GM13977 (cell line): ENCODE measurements at regions not wholly inside any gene's neighbourhood (a gene's known extent, or its start where the extent isn't known, plus 50 kb on each side); places are given as distances from the start of the nearest gene placed in this dataset.

Source experiments
- DNase-seq: peaks from one replicate; pipeline ENCODE4 v3.0.0; 2012; ENCODE audit warnings: low spot score
- in situ Hi-C: fragments of 300-500 bp; cut with MboI; formaldehyde crosslinking; loops from one replicate; pipeline ENCODE4 v1.12.0; 2022; ENCODE audit warnings: low sequenced_read_pairs, low pct_unique_long_range_greater_than_20kb, mixed read lengths, inconsistent platforms; ENCODE audit not compliant: unreplicated experiment
- TF ChIP-seq, protein P1 (sequence below): IDR thresholded peaks from 2 replicates; pipeline ENCODE4 v1.5.1; 2012; ENCODE audit warnings: mild to moderate bottlenecking, control low read depth; ENCODE audit not compliant: insufficient read depth; ENCODE audit errors: extremely low read depth, missing control alignments

DNA sequence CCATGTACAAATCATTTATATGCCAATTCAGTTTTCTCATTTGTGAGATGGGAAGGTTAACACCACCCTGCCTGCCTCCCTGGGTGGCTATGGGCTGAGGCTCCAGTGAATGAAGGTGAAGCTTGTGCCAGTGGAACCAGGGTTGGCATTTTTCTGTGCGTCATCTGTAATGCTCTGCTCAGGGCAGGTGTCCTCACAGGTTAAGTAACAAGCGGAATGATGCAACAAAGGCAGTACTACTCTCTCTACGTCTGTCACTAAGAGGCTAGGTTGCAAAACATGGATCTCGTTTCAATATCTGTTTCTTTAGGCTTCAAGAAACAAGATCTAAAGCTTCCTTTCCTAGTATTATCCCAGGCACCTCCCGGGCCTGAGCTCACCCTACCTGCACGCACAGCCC, 67.0 kb upstream of the ZNF648 start:
- no peak for DNase-seq
- in situ Hi-C loops = no loop called here
- TF ChIP-seq, protein P1, sequence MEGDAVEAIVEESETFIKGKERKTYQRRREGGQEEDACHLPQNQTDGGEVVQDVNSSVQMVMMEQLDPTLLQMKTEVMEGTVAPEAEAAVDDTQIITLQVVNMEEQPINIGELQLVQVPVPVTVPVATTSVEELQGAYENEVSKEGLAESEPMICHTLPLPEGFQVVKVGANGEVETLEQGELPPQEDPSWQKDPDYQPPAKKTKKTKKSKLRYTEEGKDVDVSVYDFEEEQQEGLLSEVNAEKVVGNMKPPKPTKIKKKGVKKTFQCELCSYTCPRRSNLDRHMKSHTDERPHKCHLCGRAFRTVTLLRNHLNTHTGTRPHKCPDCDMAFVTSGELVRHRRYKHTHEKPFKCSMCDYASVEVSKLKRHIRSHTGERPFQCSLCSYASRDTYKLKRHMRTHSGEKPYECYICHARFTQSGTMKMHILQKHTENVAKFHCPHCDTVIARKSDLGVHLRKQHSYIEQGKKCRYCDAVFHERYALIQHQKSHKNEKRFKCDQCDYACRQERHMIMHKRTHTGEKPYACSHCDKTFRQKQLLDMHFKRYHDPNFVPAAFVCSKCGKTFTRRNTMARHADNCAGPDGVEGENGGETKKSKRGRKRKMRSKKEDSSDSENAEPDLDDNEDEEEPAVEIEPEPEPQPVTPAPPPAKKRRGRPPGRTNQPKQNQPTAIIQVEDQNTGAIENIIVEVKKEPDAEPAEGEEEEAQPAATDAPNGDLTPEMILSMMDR = no peak

DNA sequence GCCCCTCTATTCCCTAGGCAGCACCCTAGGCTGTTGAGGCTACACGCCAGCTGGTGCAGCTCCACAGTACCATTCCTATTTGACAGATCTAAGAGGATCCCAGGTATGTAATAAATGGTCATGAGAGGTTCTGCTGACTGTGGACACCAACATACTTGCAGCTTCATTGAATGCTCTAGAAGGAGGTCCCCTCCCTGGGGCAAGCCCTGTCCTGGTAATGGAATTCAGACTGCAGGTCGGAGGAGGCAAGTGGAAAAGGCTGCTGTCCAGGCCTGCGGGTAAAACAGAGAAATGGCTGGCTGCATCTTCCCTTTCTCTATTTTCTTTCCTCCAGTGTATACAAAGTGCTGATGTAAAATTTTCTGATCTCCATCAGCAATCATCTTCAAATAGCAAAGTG, 66.1 kb upstream of the ZNF648 start:
- DNase-seq = no peak
- TF ChIP-seq, protein P1 = no peak
- in situ Hi-C loops = no loop called here

DNA sequence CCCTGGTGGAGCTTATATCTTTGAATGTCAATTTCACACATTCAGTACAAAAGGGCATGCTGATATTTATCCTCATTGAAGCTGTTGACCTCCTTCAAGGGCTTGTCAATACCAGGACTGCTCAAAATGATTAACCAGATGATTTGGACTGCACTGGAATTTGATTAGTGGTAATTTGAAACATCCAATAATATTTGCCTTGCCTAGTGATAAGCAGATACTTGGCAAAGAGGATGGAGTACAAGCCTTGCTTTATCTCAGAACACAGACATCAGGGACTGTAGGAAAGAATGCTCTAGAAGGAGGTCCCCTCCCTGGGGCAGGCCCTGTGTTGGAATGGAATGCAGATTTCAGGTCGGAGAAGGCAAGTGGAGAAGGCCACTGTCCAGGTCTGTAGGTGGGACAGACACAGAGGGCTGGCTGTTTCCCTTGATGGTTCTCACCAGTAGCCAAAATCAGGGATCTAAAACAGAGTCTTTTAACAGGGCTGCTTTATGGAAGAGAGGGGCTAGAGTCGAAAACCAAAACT, 64.8 kb upstream of the ZNF648 start:
- DNase-seq = no peak
- TF ChIP-seq, protein P1 = no peak
- in situ Hi-C loops = no loop called here

DNA sequence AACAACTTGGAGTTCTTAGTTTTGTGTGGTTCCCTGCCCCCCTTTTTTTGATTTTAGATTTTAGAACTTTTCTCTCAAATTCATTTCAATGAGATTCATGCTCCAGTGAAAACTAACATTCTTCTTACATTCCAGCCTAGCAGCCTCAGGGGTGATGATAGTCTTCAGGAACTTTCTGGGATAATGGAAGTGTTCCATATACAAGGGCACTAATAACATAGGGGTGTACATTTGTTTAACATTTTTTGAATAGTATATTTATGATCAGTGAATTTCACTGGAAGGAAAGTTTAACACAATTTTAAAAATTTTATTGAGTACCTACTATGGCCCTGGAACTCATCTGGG, 61.4 kb upstream of the ZNF648 start:
- TF ChIP-seq, protein P1 = no peak
- DNase-seq = no peak
- in situ Hi-C loops = no loop called here

DNA sequence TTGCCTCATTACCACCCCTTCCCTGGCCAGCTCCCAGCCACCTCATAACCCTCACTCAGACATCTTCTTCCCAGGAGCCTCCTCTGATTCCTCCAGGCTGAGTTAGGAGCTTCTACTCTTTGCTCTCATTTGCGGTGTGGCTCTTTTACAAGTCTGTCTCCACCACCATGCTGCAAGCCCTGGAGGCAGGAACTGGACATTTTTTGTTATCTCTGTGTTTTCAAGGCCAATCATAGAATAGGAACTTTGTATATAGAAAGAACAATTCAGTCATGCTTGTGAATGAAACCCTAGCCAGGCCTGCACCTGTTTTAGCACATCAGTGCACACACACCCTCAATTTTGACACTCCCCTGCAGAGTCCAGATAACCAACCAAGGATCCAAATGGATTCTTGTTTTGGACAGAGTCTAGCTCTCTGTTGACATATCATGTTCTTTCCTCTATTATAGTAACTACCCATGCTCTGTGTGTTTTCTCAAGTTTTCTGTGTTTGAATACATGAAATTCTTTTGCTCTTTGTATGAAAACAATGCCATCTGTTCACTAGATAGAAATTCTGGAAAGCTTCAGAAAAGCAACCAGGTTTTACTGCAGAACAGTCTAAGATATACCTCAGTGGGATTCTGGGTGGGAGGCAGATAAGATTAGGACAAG, 60.9 kb upstream of the ZNF648 start:
- DNase-seq = no peak
- TF ChIP-seq, protein P1 = no peak
- in situ Hi-C loops = no loop called here

DNA sequence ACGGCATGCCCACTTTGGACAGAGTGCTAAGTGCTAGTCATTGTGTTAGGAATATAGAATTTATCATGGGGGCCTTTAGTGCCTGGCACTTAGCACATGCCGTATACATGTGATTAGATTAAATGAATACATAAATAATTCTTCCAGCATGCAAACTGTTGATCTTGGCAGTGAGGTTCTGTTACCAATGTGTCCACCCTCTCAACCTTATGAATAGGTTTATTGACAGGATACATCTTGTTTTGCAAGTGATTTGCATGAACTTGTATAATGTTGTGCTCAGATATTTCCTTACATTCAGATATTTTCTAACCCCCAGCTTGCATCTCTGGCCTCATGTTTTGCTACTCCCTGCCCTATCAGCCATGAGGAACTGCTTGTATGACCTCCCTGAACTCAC, 60.3 kb upstream of the ZNF648 start:
- TF ChIP-seq, protein P1 = no peak
- in situ Hi-C loops = no loop called here
- DNase-seq = no peak
